GM23248 (cell line): ENCODE measurements at regions not wholly inside any gene's neighbourhood (a gene's known extent, or its start where the extent isn't known, plus 50 kb on each side); places are given as distances from the start of the nearest gene placed in this dataset.

Experiments used
- EZH2 ChIP-seq: fragments of 200-600 bp; sonication (generic); IDR thresholded peaks from 2 replicates; pipeline ENCODE4 v1.6.1; 2018; ENCODE audit warnings: antibody characterized with exemption, mild to moderate bottlenecking; ENCODE audit not compliant: insufficient read depth, poor library complexity, severe bottlenecking
- EZH2phosphoT487 ChIP-seq: fragments of 200-600 bp; sonication (generic); IDR thresholded peaks from 2 replicates; pipeline ENCODE4 v1.6.1; 2018; ENCODE audit warnings: antibody characterized with exemption, moderate library complexity, mild to moderate bottlenecking, low read depth; ENCODE audit not compliant: insufficient read depth

DNA sequence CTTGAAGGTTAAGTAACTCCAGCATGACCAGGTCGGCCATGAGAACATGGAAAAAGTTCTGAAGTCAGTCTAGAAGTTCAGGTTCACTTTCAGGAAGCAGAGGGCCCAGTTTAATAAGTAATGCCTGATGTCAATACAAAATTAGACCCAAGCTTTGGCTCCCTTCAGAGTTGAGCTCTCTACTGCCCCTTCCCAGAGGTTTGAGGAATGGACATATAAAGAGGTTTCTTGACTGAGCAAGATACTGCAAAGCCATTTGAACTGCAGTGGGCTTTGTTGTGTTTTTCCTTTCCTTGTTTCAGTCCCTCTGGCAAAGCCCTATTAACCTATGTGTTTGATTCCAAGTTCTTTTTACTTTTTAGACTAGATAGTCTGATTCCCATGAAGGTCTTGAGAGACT lies 97.8 kb upstream of the PREP start:
- TF ChIP-seq EZH2, result no peak
- no peak for TF ChIP-seq EZH2phosphoT487
